GM12878 (cell line): ENCODE measurements at regions not wholly inside any gene's neighbourhood (a gene's known extent, or its start where the extent isn't known, plus 50 kb on each side); places are given as distances from the start of the nearest gene placed in this dataset.

Source experiments
- ATAC-seq: fragments of 200-7000 bp; cut with Tn5 transposase; 3 replicates; pipeline ENCODE4 v1.9.1; 2020; ENCODE audit warnings: mild to moderate bottlenecking, moderate library complexity
- BruUV-seq: library from RNA; stranded (reverse); fragments of 400-500 nt; replicated peaks from 2 replicates; lab custom pipeline; 2021; lab: Mats Ljungman, UMichigan
- CTCF ChIA-PET: fragments of 300-600 bp; sonication (Branson Sonifier 250); formaldehyde crosslinking; extraction: SDS; loops from one replicate; lab custom pipeline; 2021; ENCODE audit warnings: inconsistent platforms; lab: Yijun Ruan, JAX
- POLR2A ChIA-PET: fragments of 350-600 bp; formaldehyde crosslinking; extraction: SDS; loops from one replicate; lab custom pipeline; 2021; ENCODE audit warnings: inconsistent platforms; lab: Charles Lee
- RAD21 ChIA-PET: fragments of 300-600 bp; sonication (Branson Sonifier 250); formaldehyde crosslinking; loops from one replicate; lab custom pipeline; 2023; ENCODE audit warnings: antibody characterized with exemption; ENCODE audit not compliant: unreplicated experiment; lab: Charles Lee
- SMC1A ChIA-PET: fragments of 300-600 bp; sonication (Branson Sonifier 250); formaldehyde crosslinking; loops from one replicate; lab custom pipeline; 2023; ENCODE audit not compliant: unreplicated experiment, uncharacterized antibody; lab: Charles Lee
- DNase-seq: peaks from one replicate; pipeline ENCODE4 v3.0.0-alpha.2; 2011; ENCODE audit warnings: low read depth, low spot score
- FAIRE-seq: peaks from 3 replicates; lab custom pipeline; 2011; peaks lifted over from hg19 to GRCh38; lab: Jason Lieb, UNC
- H2AFZ ChIP-seq: 2 replicates; pipeline ENCODE4 v1.6.0; 2011; ENCODE audit warnings: low read depth, low read length, control low read depth; ENCODE audit not compliant: control insufficient read depth
- H3K27ac ChIP-seq: 2 replicates; pipeline ENCODE4 v1.5.1; 2011; ENCODE audit warnings: control low read depth; ENCODE audit not compliant: control insufficient read depth, insufficient read depth
- H3K27me3 ChIP-seq, 2 experiments: replicated peaks in 1 of 2; 2 replicates each; pipeline versions ENCODE4 v1.6.0 to v1.6.1; 2011; ENCODE audit warnings: low read length in 1 of 2; ENCODE audit not compliant: control insufficient read depth in 2 of 2, insufficient read depth in 2 of 2
- H3K36me3 ChIP-seq, 2 experiments: 2 replicates each; pipeline ENCODE4 v1.5.1; 2011; ENCODE audit warnings: low read length in 1 of 2; ENCODE audit not compliant: control insufficient read depth in 2 of 2, insufficient read depth in 2 of 2
- H3K4me1 ChIP-seq: 2 replicates; pipeline ENCODE4 v1.6.1; 2011; ENCODE audit warnings: mild to moderate bottlenecking, low read length, moderate library complexity, mixed read lengths; ENCODE audit not compliant: control insufficient read depth, insufficient read depth
- H3K4me2 ChIP-seq: 2 replicates; pipeline ENCODE4 v1.6.0; 2011; ENCODE audit warnings: control low read depth; ENCODE audit not compliant: control insufficient read depth, insufficient read depth
- H3K4me3 ChIP-seq: fragments of 200-600 bp; sonication (generic); 2 replicates; pipeline ENCODE4 v1.5.1; 2016
- H3K79me2 ChIP-seq: 2 replicates; pipeline ENCODE4 v1.6.0; 2011; ENCODE audit warnings: low read length; ENCODE audit not compliant: control insufficient read depth, insufficient read depth
- H3K9ac ChIP-seq: 2 replicates; pipeline ENCODE4 v1.8.0; 2011; ENCODE audit warnings: low read length, control low read depth, mixed read lengths; ENCODE audit not compliant: control insufficient read depth, insufficient read depth
- H3K9me3 ChIP-seq: replicated peaks from 3 replicates; pipeline ENCODE4 v1.5.1; 2011; ENCODE audit warnings: mild to moderate bottlenecking, low read length; ENCODE audit not compliant: control insufficient read depth, insufficient read depth
- H4K20me1 ChIP-seq: 2 replicates; pipeline ENCODE4 v1.6.0; 2011; ENCODE audit not compliant: control insufficient read depth, insufficient read depth
- CHD1 ChIP-seq: IDR thresholded peaks from 2 replicates; pipeline ENCODE4 v1.6.1; 2012; ENCODE audit warnings: low read depth, low read length, improper control_type of control experiment
- ETV6 ChIP-seq, 2 experiments: fragments of 450-650 bp in 1 of 2; IDR thresholded peaks in 1 of 2; conservative IDR thresholded peaks in 1 of 2; 2 replicates each; pipeline ENCODE4 v1.6.1; 2014; ENCODE audit warnings: antibody characterized with exemption in 1 of 2, borderline replicate concordance in 1 of 2, low read depth in 1 of 2, mild to moderate bottlenecking in 1 of 2, moderate library complexity in 1 of 2
- KDM1A ChIP-seq: fragments of 200-600 bp; sonication (generic); IDR thresholded peaks from 2 replicates; pipeline ENCODE4 v1.6.1; 2016; ENCODE audit warnings: borderline replicate concordance
- RCOR1 ChIP-seq: conservative IDR thresholded peaks from 2 replicates; pipeline ENCODE4 v1.6.1; 2012; ENCODE audit warnings: low read depth, low read length, improper control_type of control experiment
- SIX5 ChIP-seq: IDR thresholded peaks from 2 replicates; pipeline ENCODE4 v1.6.1; 2011; ENCODE audit warnings: mild to moderate bottlenecking, low read depth, low read length, moderate library complexity; ENCODE audit not compliant: severe bottlenecking
- TAF1 ChIP-seq: IDR thresholded peaks from 2 replicates; pipeline ENCODE4 v1.6.1; 2011; ENCODE audit warnings: mild to moderate bottlenecking, low read depth, low read length, borderline replicate concordance
- TCF12 ChIP-seq: IDR thresholded peaks from 2 replicates; pipeline ENCODE4 v1.6.1; 2011; ENCODE audit warnings: low read depth, mild to moderate bottlenecking, low read length
- WGBS: methylation state at CpG from one replicate; pipeline ENCODE4 v1.1.6; 2016; ENCODE audit warnings: low lambda C conversion rate; ENCODE audit not compliant: insufficient replicate concordance, insufficient coverage; ENCODE audit errors: missing lambda C conversion rate; 5-methylcytosine and 5-hydroxymethylcytosine counted together
- in situ Hi-C: fragments of 300-500 bp; cut with MboI; formaldehyde crosslinking; loops from 9 replicates; pipeline ENCODE4 v1.14.3; 2018; ENCODE audit warnings: mixed read lengths
- intact Hi-C: fragments of 100-400 bp; cut with micrococcal nuclease; formaldehyde crosslinking; loops from one replicate; pipeline ENCODE4 v1.14.2; 2022; ENCODE audit not compliant: unreplicated experiment

GRCh38 chr19:5393088-5393487 is 52.5 kb upstream of the PTPRS start:
- no peak overlapping the region for H3K9ac ChIP-seq
- H3K4me3 ChIP-seq: no peak overlapping the region
- no peak overlapping the region for H2AFZ ChIP-seq
- ChIA-PET POLR2A (no interaction called here), RAD21 (no interaction called here), SMC1A (no interaction called here), CTCF (interaction anchor here (0.5 to 0.6 kb wide), 2 partner anchors 16 to 357 kb away, joined by 3 read pairs; no protein-coding TSS in a partner anchor)
- intact Hi-C loops: no loop called here
- WGBS: 9% methylated on average over 6 of the region's 6 CpGs
- no peak for FAIRE-seq
- TF ChIP-seq TCF12: no peak
- TF ChIP-seq CHD1: no peak
- no peak for TF ChIP-seq RCOR1
- TF ChIP-seq ETV6 (conservative IDR thresholded peaks at IDR 0.05 in 1 of 2, IDR thresholded peaks at IDR 0.05 in 1 of 2; ENCODE audit: borderline replicate concordance in 1 of 2, low read depth in 1 of 2): no peak
- no peak for TF ChIP-seq TAF1
- no peak for TF ChIP-seq KDM1A
- TF ChIP-seq SIX5: no peak
- H3K79me2 ChIP-seq: no peaks in the 10 kb centered on the region
- ATAC-seq: no peak
- H3K36me3 ChIP-seq: no peaks in the 10 kb centered on the region
- H3K4me2 ChIP-seq: no peak overlapping the region
- H4K20me1 ChIP-seq: no peaks in the 10 kb centered on the region
- DNase-seq: no peak
- H3K9me3 ChIP-seq: no peaks in the 10 kb centered on the region
- no peaks in the 10 kb centered on the region; a peak in 1 of 4 replicates for H3K27me3 ChIP-seq
- no TSS peak for BruUV-seq
- H3K27ac ChIP-seq: no peak overlapping the region
- H3K4me1 ChIP-seq: no peaks in the 10 kb centered on the region
- in situ Hi-C loops: no loop called here
